Fibroblast of lung (primary cell): ENCODE measurements at regions not wholly inside any gene's neighbourhood (a gene's known extent, or its start where the extent isn't known, plus 50 kb on each side); places are given as distances from the start of the nearest gene placed in this dataset.

ENCODE experiments used
- DNase-seq, 2 donors: peaks; one replicate each; pipeline versions ENCODE4 v3.0.0 to v3.0.0-alpha.2; 2010; ENCODE audit warnings: low read depth in 2 of 2
- H2AFZ ChIP-seq: 2 replicates; pipeline ENCODE4 v1.5.1; 2012; ENCODE audit warnings: low read length, control low read depth, inconsistent platforms
- H3K27ac ChIP-seq: 2 replicates; pipeline ENCODE4 v1.5.1; 2011; ENCODE audit warnings: low read length, control low read depth; ENCODE audit not compliant: insufficient read depth
- H3K27me3 ChIP-seq: 2 replicates; pipeline ENCODE4 v1.5.1; 2011; ENCODE audit warnings: mild to moderate bottlenecking, low read length; ENCODE audit not compliant: control insufficient read depth, insufficient read depth
- H3K36me3 ChIP-seq: 2 replicates; pipeline ENCODE4 v1.5.1; 2011; ENCODE audit warnings: low read length; ENCODE audit not compliant: control insufficient read depth, insufficient read depth
- H3K4me1 ChIP-seq: 2 replicates; pipeline ENCODE4 v1.5.1; 2011; ENCODE audit warnings: low read length; ENCODE audit not compliant: control insufficient read depth, insufficient read depth; ENCODE audit errors: extremely low read depth
- H3K4me2 ChIP-seq: 2 replicates; pipeline ENCODE4 v1.5.1; 2011; ENCODE audit warnings: low read length, control low read depth; ENCODE audit not compliant: insufficient read depth; ENCODE audit errors: extremely low read depth
- H3K4me3 ChIP-seq, 4 experiments: fragments of 200-600 bp in 1 of 4; sonication (generic) in 1 of 4; replicated peaks in 1 of 4; 2 replicates each; pipeline ENCODE4 v1.5.1; 2011 to 2016; ENCODE audit warnings: low read length in 4 of 4, low read depth in 3 of 4, mild to moderate bottlenecking in 3 of 4, control low read depth in 2 of 4, inconsistent platforms in 1 of 4, mixed read lengths in 1 of 4; ENCODE audit not compliant: insufficient read depth in 1 of 4; ENCODE audit errors: control extremely low read depth in 1 of 4
- H3K79me2 ChIP-seq: 2 replicates; pipeline ENCODE4 v1.5.1; 2012; ENCODE audit warnings: mild to moderate bottlenecking, low read length, inconsistent platforms; ENCODE audit not compliant: control insufficient read depth, insufficient read depth
- H3K9ac ChIP-seq: 2 replicates; pipeline ENCODE4 v1.5.1; 2011; ENCODE audit warnings: mild to moderate bottlenecking, low read length, control low read depth; ENCODE audit not compliant: insufficient read depth
- H3K9me3 ChIP-seq: 2 replicates; pipeline ENCODE4 v1.5.1; 2012; ENCODE audit warnings: low read depth, low read length; ENCODE audit not compliant: control insufficient read depth, insufficient read depth
- H4K20me1 ChIP-seq: 2 replicates; pipeline ENCODE4 v1.5.1; 2011; ENCODE audit warnings: low read length; ENCODE audit not compliant: control insufficient read depth, insufficient read depth; ENCODE audit errors: extremely low read depth
- CTCF ChIP-seq, 2 donors: IDR thresholded peaks in 1 of 2; conservative IDR thresholded peaks in 1 of 2; 1 replicate in 1 of 2; 2 replicates in 1 of 2; pipeline ENCODE4 v1.5.1; 2011 to 2012; ENCODE audit warnings: low read length in 2 of 2, control low read depth in 1 of 2, inconsistent platforms in 1 of 2, low read depth in 1 of 2, mild to moderate bottlenecking in 1 of 2
- EZH2 ChIP-seq: IDR thresholded peaks from 2 replicates; pipeline ENCODE4 v1.5.1; 2012; ENCODE audit warnings: low read length, control low read depth, mild to moderate bottlenecking; ENCODE audit errors: missing control alignments

GRCh38 chr16:11445486-11445885, 100.2 kb downstream of the RMI2 start:
- Histone ChIP-seq H3K4me2 (no peak overlapping the region), H3K27me3 (peaks cover 8% of the 10 kb centered on the region), H3K4me3 (no peak overlapping the region), H3K9me3 (no peaks in the 10 kb centered on the region), H3K9ac (no peak overlapping the region), H3K27ac (no peak overlapping the region), H2AFZ (no peak overlapping the region), H3K36me3 (no peaks in the 10 kb centered on the region), H3K79me2 (no peaks in the 10 kb centered on the region), H3K4me1 (no peaks in the 10 kb centered on the region), H4K20me1 (no peaks in the 10 kb centered on the region)
- TF ChIP-seq CTCF (conservative IDR thresholded peaks at IDR 0.05 in 1 of 2, IDR thresholded peaks at IDR 0.05 in 1 of 2; ENCODE audit: low read depth in 1 of 2, low read length in 2 of 2) (no peak), EZH2 (no peak)
- no peak for DNase-seq

- H3K4me3 ChIP-seq, result no peak overlapping the region
- no peaks in the 10 kb centered on the region for H3K9me3 ChIP-seq
- H3K4me1 ChIP-seq, result no peaks in the 10 kb centered on the region
- H4K20me1 ChIP-seq, result no peaks in the 10 kb centered on the region
- no peak overlapping the region for H3K4me2 ChIP-seq
- H3K36me3 ChIP-seq, result no peaks in the 10 kb centered on the region
- no peaks in the 10 kb centered on the region for H3K79me2 ChIP-seq
- H3K27ac ChIP-seq, result no peak overlapping the region
- H3K27me3 ChIP-seq, result peaks cover 5% of the 10 kb centered on the region
- TF ChIP-seq CTCF (conservative IDR thresholded peaks at IDR 0.05 in 1 of 2, IDR thresholded peaks at IDR 0.05 in 1 of 2; ENCODE audit: low read depth in 1 of 2, low read length in 2 of 2) (no peak), EZH2 (no peak)
- no peak overlapping the region for H2AFZ ChIP-seq
- no peak for DNase-seq
- H3K9ac ChIP-seq, result no peak overlapping the region
These were observed 101.4 kb downstream of the RMI2 start for GRCh38 chr16:11446566-11447119.

DNA sequence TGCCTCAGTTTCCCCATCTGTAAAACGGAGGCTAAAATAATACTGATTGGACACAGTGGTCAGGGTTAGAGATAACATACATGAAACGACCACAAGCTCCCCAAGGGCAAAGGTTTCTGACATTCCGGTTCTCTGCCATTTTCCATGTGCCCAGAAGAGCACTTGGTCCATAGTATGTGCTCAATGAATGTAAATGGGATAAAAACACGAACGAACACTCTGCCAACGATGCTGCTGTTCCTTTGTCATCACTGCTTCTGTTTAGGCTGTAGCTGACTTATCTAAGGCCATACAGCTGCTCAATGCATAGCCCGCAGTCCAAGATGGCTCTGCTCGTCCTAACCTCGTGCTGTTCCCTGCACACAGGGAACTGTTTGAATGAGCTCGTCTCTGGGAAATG, 102.0 kb downstream of the RMI2 start:
- no peaks in the 10 kb centered on the region for H3K9me3 ChIP-seq
- no peaks in the 10 kb centered on the region for H3K79me2 ChIP-seq
- no peaks in the 10 kb centered on the region for H3K4me1 ChIP-seq
- H3K9ac ChIP-seq, result no peak overlapping the region
- no peaks in the 10 kb centered on the region for H3K36me3 ChIP-seq
- H2AFZ ChIP-seq, result no peak overlapping the region
- TF ChIP-seq CTCF (conservative IDR thresholded peaks at IDR 0.05 in 1 of 2, IDR thresholded peaks at IDR 0.05 in 1 of 2; ENCODE audit: low read depth in 1 of 2, low read length in 2 of 2), result no peak
- H4K20me1 ChIP-seq, result no peaks in the 10 kb centered on the region
- H3K4me3 ChIP-seq, result no peak overlapping the region
- no peak overlapping the region for H3K27ac ChIP-seq
- no peak overlapping the region for H3K4me2 ChIP-seq
- no peak for DNase-seq
- H3K27me3 ChIP-seq, result peaks cover 3% of the 10 kb centered on the region
